ENCODE measurements at regions not wholly inside any gene's neighbourhood (a gene's known extent, or its start where the extent isn't known, plus 50 kb on each side); places are given as distances from the start of the nearest gene placed in this dataset.

GRCh38 chr13:70829748-70830147 lies 721.5 kb upstream of the KLHL1 start:
- Histone ChIP-seq H3K27ac (no peak overlapping the region), H3K4me3 (no peak overlapping the region)
- no peak for DNase-seq (ENCODE audit: low spot score)
- TF ChIP-seq CTCF (IDR thresholded peaks at IDR 0.05), result no peak

- Histone ChIP-seq H3K27ac (no peak overlapping the region), H3K4me3 (no peak overlapping the region)
- no peak for DNase-seq (ENCODE audit: low spot score)
- TF ChIP-seq CTCF (IDR thresholded peaks at IDR 0.05), result no peak
These were observed 709.3 kb upstream of the KLHL1 start for GRCh38 chr13:70817576-70817975.

- DNase-seq (ENCODE audit: low spot score), result no peak
- TF ChIP-seq CTCF (IDR thresholded peaks at IDR 0.05), result no peak
- Histone ChIP-seq H3K4me3 (no peak overlapping the region), H3K27ac (no peak overlapping the region)
These were observed 708.6 kb upstream of the KLHL1 start for GRCh38 chr13:70816853-70817252.

- Histone ChIP-seq H3K27ac (no peak overlapping the region), H3K4me3 (no peak overlapping the region)
- no peak for DNase-seq (ENCODE audit: low spot score)
- TF ChIP-seq CTCF (IDR thresholded peaks at IDR 0.05), result no peak
These were observed 706.4 kb upstream of the KLHL1 start for GRCh38 chr13:70814684-70815083.

- no peak for TF ChIP-seq CTCF (IDR thresholded peaks at IDR 0.05)
- no peak overlapping the region for H3K27ac ChIP-seq
- H3K4me3 ChIP-seq, result no peak overlapping the region
- no peak for DNase-seq (ENCODE audit: low spot score)
These were observed 704.2 kb upstream of the KLHL1 start for GRCh38 chr13:70812481-70812880.

GRCh38 chr13:70809588-70809987 lies 701.3 kb upstream of the KLHL1 start:
- Histone ChIP-seq H3K27ac (no peak overlapping the region), H3K4me3 (no peak overlapping the region)
- no peak for TF ChIP-seq CTCF (IDR thresholded peaks at IDR 0.05)
- DNase-seq (ENCODE audit: low spot score), result no peak

- no peak for DNase-seq (ENCODE audit: low spot score)
- H3K27ac ChIP-seq, result no peak overlapping the region
- H3K4me3 ChIP-seq, result no peak overlapping the region
- no peak for TF ChIP-seq CTCF (IDR thresholded peaks at IDR 0.05)
These were observed 690.1 kb upstream of the KLHL1 start for GRCh38 chr13:70798385-70798784.

Data from coronary artery (tissue), 2 donors.